ENCODE measurements at regions not wholly inside any gene's neighbourhood (a gene's known extent, or its start where the extent isn't known, plus 50 kb on each side); places are given as distances from the start of the nearest gene placed in this dataset.

DNA sequence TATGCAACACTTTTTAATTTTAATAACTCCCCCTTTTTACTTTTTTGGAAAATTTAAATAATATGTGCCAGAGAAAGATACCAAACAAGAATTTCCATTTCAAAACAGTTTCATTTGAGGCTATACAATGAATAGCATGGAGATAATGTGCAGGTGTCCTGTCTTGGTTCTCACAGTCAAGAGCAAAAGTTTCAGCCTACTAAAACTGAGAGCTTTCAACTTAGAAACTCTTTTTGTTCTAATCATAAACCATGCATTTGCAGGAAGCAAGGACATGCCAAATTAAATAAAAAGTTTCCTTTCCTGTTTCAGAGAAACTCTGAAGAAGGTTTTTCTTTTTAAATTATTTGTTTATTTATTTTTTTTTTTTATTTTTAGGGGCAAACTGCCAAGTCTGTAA, 1165.6 kb upstream of the SEMA6A start:
- DNase-seq (no peak), ATAC-seq (no peak)
- intact Hi-C loops (cut with micrococcal nuclease), result no loop called here
- no peak overlapping the region for H3K4me3 Mint-ChIP-seq
- no peaks in the 10 kb centered on the region for H3K36me3 Mint-ChIP-seq (ENCODE audit: low read depth)
- H3K27ac Mint-ChIP-seq, result no peak overlapping the region
- ChIA-PET CTCF (no interaction called here), POLR2A (no interaction called here)
- peaks cover 3% of the 10 kb centered on the region for H3K9me3 Mint-ChIP-seq
- H3K4me1 Mint-ChIP-seq (ENCODE audit: low read depth), result no peaks in the 10 kb centered on the region
- no peak for TF ChIP-seq CTCF (IDR thresholded peaks at IDR 0.05)
- no peaks in the 10 kb centered on the region for H3K27me3 Mint-ChIP-seq

DNA sequence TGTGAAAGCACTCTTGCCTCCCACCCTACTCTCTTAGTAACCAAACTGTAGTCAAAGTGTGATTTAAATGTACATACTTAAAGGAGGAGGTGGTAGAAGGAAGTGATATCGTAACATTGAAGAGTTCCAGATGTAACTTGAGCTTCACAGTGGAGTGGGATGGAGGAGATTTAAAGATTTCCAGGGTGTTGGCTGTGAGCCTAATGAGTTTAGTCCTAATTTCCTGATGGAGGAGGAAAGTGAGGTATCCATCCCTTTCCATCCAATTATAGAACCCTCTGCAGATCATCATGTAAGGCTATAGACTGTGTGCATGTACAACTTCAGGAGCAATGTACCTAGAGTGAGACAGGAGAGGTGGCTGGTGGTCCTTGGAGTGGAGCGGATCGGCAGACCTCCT, 1163.9 kb upstream of the SEMA6A start:
- POLR2A ChIA-PET, result no interaction called here

GRCh38 chr5:117736698-117737097, 1162.1 kb upstream of the SEMA6A start:
- H3K27ac Mint-ChIP-seq, result no peak overlapping the region
- H3K4me1 Mint-ChIP-seq (ENCODE audit: low read depth), result no peaks in the 10 kb centered on the region
- POLR2A ChIA-PET, result no interaction called here
- H3K36me3 Mint-ChIP-seq (ENCODE audit: low read depth), result no peaks in the 10 kb centered on the region
- no peak overlapping the region for H3K4me3 Mint-ChIP-seq
- H3K27me3 Mint-ChIP-seq, result no peaks in the 10 kb centered on the region
- CTCF ChIA-PET, result no interaction called here
- peaks cover 3% of the 10 kb centered on the region for H3K9me3 Mint-ChIP-seq
- no peak for TF ChIP-seq CTCF (IDR thresholded peaks at IDR 0.05)
- ATAC-seq (no peak), DNase-seq (no peak)
- intact Hi-C loops (cut with micrococcal nuclease), result no loop called here

More for the DNA sequence above, 1163.9 kb upstream of the SEMA6A start:
- CTCF ChIA-PET, result no interaction called here
- DNase-seq (no peak), ATAC-seq (no peak)
- no peak for TF ChIP-seq CTCF (IDR thresholded peaks at IDR 0.05)
- Mint-ChIP-seq H3K4me3 (no peak overlapping the region), H3K36me3 (ENCODE audit: low read depth) (no peaks in the 10 kb centered on the region), H3K4me1 (ENCODE audit: low read depth) (no peaks in the 10 kb centered on the region), H3K9me3 (peaks cover 3% of the 10 kb centered on the region), H3K27ac (no peak overlapping the region), H3K27me3 (no peaks in the 10 kb centered on the region)
- intact Hi-C loops (cut with micrococcal nuclease), result no loop called here

GRCh38 chr5:117734056-117734455, 1159.4 kb upstream of the SEMA6A start:
- Mint-ChIP-seq H3K27ac (no peak overlapping the region), H3K4me3 (no peak overlapping the region), H3K4me1 (ENCODE audit: low read depth) (no peaks in the 10 kb centered on the region), H3K9me3 (peaks cover 3% of the 10 kb centered on the region), H3K27me3 (no peaks in the 10 kb centered on the region), H3K36me3 (ENCODE audit: low read depth) (no peaks in the 10 kb centered on the region)
- ATAC-seq, result no peak
- POLR2A ChIA-PET, result no interaction called here
- CTCF ChIA-PET, result no interaction called here
- DNase-seq, result no peak
- intact Hi-C loops (cut with micrococcal nuclease), result no loop called here
- no peak for TF ChIP-seq CTCF (IDR thresholded peaks at IDR 0.05)

GRCh38 chr5:117733051-117733450, 1158.4 kb upstream of the SEMA6A start:
- POLR2A ChIA-PET, result no interaction called here
- TF ChIP-seq CTCF (IDR thresholded peaks at IDR 0.05), result no peak

More at GRCh38 chr5:117733051-117733450, 1158.4 kb upstream of the SEMA6A start:
- H3K36me3 Mint-ChIP-seq (ENCODE audit: low read depth), result no peaks in the 10 kb centered on the region
- H3K4me3 Mint-ChIP-seq, result no peak overlapping the region
- intact Hi-C loops (cut with micrococcal nuclease), result no loop called here
- DNase-seq (no peak), ATAC-seq (no peak)
- CTCF ChIA-PET, result no interaction called here
- H3K27ac Mint-ChIP-seq, result no peak overlapping the region
- H3K27me3 Mint-ChIP-seq, result no peaks in the 10 kb centered on the region
- no peaks in the 10 kb centered on the region for H3K4me1 Mint-ChIP-seq (ENCODE audit: low read depth)
- H3K9me3 Mint-ChIP-seq, result peaks cover 3% of the 10 kb centered on the region
